ENCODE measurements at regions not wholly inside any gene's neighbourhood (a gene's known extent, or its start where the extent isn't known, plus 50 kb on each side); places are given as distances from the start of the nearest gene placed in this dataset.

GRCh38 chr11:112778091-112778876 lies 182.9 kb upstream of the NCAM1 start:
- no peaks in the 10 kb centered on the region for H3K36me3 ChIP-seq (ENCODE audit: insufficient read depth, low read length)
- no peaks in the 10 kb centered on the region for H3K9me3 ChIP-seq (ENCODE audit: low read length)

DNA sequence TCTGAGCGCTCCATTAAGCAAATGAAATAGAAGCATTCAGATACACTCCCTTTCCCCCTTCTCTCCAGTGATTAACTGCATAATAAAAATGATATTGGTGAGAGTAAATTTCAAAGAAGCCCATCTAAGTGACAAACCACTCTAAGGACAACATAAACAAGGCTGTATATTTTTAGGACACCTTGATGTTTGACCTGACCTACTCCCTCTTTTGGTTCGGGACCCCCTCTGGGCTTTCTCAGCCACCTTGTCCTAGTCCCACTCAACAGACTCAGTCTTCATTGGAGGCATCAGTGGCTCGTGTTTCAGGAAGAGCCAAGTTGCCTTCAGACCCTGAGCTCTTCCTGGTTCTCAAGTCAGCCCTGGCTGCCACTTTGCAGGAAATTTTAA lies 182.3 kb upstream of the NCAM1 start:
- Histone ChIP-seq H3K9me3 (ENCODE audit: low read length) (no peaks in the 10 kb centered on the region), H3K9me2 (replicated peaks; ENCODE audit: insufficient read depth, low read length) (no peaks in the 10 kb centered on the region), H4K20me1 (ENCODE audit: insufficient read depth, low read depth, low read length) (no peaks in the 10 kb centered on the region), H3K4me2 (ENCODE audit: low read depth, low read length, poor library complexity, severe bottlenecking) (no peak overlapping the region), H2AFZ (ENCODE audit: low read length) (no peak overlapping the region), H3K79me2 (ENCODE audit: low read length) (no peaks in the 10 kb centered on the region), H3K9ac (ENCODE audit: low read length) (no peak overlapping the region), H3K4me1 (ENCODE audit: low read length) (no peaks in the 10 kb centered on the region), H3K4me3 (ENCODE audit: low read length) (no peak overlapping the region), H3K27ac (ENCODE audit: low read length) (no peak overlapping the region), H3K36me3 (ENCODE audit: insufficient read depth, low read length) (no peaks in the 10 kb centered on the region), H3K27me3 (ENCODE audit: low read length) (no peaks in the 10 kb centered on the region)
- DNase-seq, result no peak

More at GRCh38 chr11:112778091-112778876, 182.9 kb upstream of the NCAM1 start:
- H3K4me2 ChIP-seq (ENCODE audit: low read depth, low read length, poor library complexity, severe bottlenecking), result no peak overlapping the region
- H3K9me2 ChIP-seq (replicated peaks; ENCODE audit: insufficient read depth, low read length), result no peaks in the 10 kb centered on the region
- no peak overlapping the region for H3K4me3 ChIP-seq (ENCODE audit: low read length)
- H2AFZ ChIP-seq (ENCODE audit: low read length), result no peak overlapping the region
- no peak overlapping the region for H3K27ac ChIP-seq (ENCODE audit: low read length)
- no peaks in the 10 kb centered on the region for H3K79me2 ChIP-seq (ENCODE audit: low read length)
- H3K4me1 ChIP-seq (ENCODE audit: low read length), result no peaks in the 10 kb centered on the region
- DNase-seq, result no peak
- no peak overlapping the region for H3K9ac ChIP-seq (ENCODE audit: low read length)
- no peaks in the 10 kb centered on the region for H3K27me3 ChIP-seq (ENCODE audit: low read length)
- no peaks in the 10 kb centered on the region for H4K20me1 ChIP-seq (ENCODE audit: insufficient read depth, low read depth, low read length)

DNA sequence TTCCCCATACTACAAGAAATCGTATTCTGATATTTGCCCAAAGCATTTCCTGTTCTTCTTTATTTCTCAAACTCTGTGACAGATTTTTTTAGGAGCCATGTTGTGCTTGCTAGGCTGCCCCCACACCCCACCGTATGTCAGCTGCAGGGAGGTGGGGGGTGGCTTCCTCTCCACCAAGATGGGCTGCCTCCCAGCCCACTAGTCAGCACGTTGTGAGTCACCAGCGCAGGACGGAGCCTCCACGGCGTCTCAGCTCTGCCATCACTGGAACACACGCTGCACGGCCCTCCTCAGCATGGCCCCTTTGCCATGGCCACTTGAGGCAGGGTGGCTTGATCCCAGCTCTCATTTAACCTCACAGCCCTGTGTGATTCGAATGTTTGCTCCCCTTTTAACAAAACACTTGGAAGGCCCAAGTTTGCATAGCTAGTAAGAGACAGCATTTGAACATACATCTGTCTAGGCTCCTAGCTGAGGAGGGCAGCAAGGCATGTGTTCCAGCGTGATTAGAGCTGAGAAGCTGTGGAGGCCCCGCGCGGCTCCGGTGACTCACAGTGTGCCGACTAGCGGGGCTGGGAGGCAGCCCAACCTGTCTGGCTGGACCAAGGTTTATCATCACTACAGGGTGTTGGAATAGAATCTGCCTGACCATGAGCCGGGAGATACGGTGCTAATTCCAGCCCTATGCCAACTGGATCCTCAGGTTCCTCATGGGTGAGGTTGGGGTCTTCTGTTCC lies 180.7 kb upstream of the NCAM1 start:
- no peaks in the 10 kb centered on the region for H3K4me1 ChIP-seq (ENCODE audit: low read length)
- no peaks in the 10 kb centered on the region for H3K9me2 ChIP-seq (replicated peaks; ENCODE audit: insufficient read depth, low read length)
- no peak for DNase-seq
- no peak overlapping the region for H2AFZ ChIP-seq (ENCODE audit: low read length)
- H4K20me1 ChIP-seq (ENCODE audit: insufficient read depth, low read depth, low read length), result no peaks in the 10 kb centered on the region
- H3K27me3 ChIP-seq (ENCODE audit: low read length), result no peaks in the 10 kb centered on the region
- H3K79me2 ChIP-seq (ENCODE audit: low read length), result no peaks in the 10 kb centered on the region
- no peak overlapping the region for H3K4me2 ChIP-seq (ENCODE audit: low read depth, low read length, poor library complexity, severe bottlenecking)
- H3K9ac ChIP-seq (ENCODE audit: low read length), result no peak overlapping the region
- H3K27ac ChIP-seq (ENCODE audit: low read length), result no peak overlapping the region
- H3K36me3 ChIP-seq (ENCODE audit: insufficient read depth, low read length), result no peaks in the 10 kb centered on the region
- H3K9me3 ChIP-seq (ENCODE audit: low read length), result no peaks in the 10 kb centered on the region
- H3K4me3 ChIP-seq (ENCODE audit: low read length), result no peak overlapping the region

DNA sequence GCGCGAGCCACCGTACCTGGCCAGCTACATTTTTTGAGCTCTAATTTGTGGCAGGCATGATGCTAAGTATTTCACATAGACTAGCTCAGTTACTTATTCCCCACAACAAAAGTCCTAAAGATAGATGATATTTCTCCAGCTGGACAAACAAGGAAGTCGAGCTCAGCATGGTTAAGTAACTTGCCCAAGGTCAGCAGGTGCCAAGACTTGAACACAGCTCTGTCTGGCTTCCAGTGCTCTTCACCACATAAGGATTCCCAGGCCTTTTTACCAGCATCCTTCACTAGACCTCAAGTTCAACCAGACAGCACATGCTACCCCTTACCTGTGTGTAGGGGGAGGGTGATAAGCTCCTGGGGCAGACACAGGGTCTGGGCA lies 177.3 kb upstream of the NCAM1 start:
- H3K4me3 ChIP-seq (ENCODE audit: low read length), result no peak overlapping the region
- no peaks in the 10 kb centered on the region for H3K36me3 ChIP-seq (ENCODE audit: insufficient read depth, low read length)
- H2AFZ ChIP-seq (ENCODE audit: low read length), result no peak overlapping the region
- no peaks in the 10 kb centered on the region for H3K9me2 ChIP-seq (replicated peaks; ENCODE audit: insufficient read depth, low read length)
- no peak overlapping the region for H3K27ac ChIP-seq (ENCODE audit: low read length)
- no peaks in the 10 kb centered on the region for H3K27me3 ChIP-seq (ENCODE audit: low read length)
- no peaks in the 10 kb centered on the region for H3K79me2 ChIP-seq (ENCODE audit: low read length)
- no peak for DNase-seq
- H3K9me3 ChIP-seq (ENCODE audit: low read length), result no peaks in the 10 kb centered on the region
- no peaks in the 10 kb centered on the region for H4K20me1 ChIP-seq (ENCODE audit: insufficient read depth, low read depth, low read length)
- H3K4me2 ChIP-seq (ENCODE audit: low read depth, low read length, poor library complexity, severe bottlenecking), result no peak overlapping the region
- no peak overlapping the region for H3K9ac ChIP-seq (ENCODE audit: low read length)
- H3K4me1 ChIP-seq (ENCODE audit: low read length), result no peaks in the 10 kb centered on the region

- no peaks in the 10 kb centered on the region for H3K4me1 ChIP-seq (ENCODE audit: low read length)
- no peak overlapping the region for H3K27ac ChIP-seq (ENCODE audit: low read length)
- no peaks in the 10 kb centered on the region for H3K9me2 ChIP-seq (replicated peaks; ENCODE audit: insufficient read depth, low read length)
- H4K20me1 ChIP-seq (ENCODE audit: insufficient read depth, low read depth, low read length), result no peaks in the 10 kb centered on the region
- no peaks in the 10 kb centered on the region for H3K79me2 ChIP-seq (ENCODE audit: low read length)
- no peaks in the 10 kb centered on the region for H3K9me3 ChIP-seq (ENCODE audit: low read length)
- H3K4me3 ChIP-seq (ENCODE audit: low read length), result no peak overlapping the region
- no peak for DNase-seq
- H3K36me3 ChIP-seq (ENCODE audit: insufficient read depth, low read length), result no peaks in the 10 kb centered on the region
- no peak overlapping the region for H3K9ac ChIP-seq (ENCODE audit: low read length)
- no peak overlapping the region for H2AFZ ChIP-seq (ENCODE audit: low read length)
- H3K4me2 ChIP-seq (ENCODE audit: low read depth, low read length, poor library complexity, severe bottlenecking), result no peak overlapping the region
- H3K27me3 ChIP-seq (ENCODE audit: low read length), result no peaks in the 10 kb centered on the region
Measured at GRCh38 chr11:112784323-112785073, 176.7 kb upstream of the NCAM1 start.

DNA sequence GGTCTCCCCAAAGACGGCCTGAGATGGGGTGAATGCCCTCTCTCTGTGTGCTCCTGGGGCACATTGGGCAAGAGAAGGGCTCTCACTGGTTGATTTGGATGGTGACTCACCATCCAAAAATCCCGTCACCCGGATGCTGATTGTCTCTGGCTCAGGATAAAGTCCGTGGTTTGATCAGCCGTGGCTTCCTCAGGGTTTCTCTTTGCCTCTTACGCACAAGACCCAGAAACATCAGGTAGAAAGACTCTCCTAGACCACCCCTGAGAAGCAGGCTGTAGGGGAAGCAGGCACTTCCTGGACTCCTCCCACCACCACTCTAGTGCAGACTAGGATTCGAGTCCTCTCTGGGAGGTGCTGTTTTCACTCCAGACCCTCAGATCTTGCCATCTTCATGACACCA lies 176.1 kb upstream of the NCAM1 start:
- no peak overlapping the region for H3K27ac ChIP-seq (ENCODE audit: low read length)
- H3K79me2 ChIP-seq (ENCODE audit: low read length), result no peaks in the 10 kb centered on the region
- H3K4me1 ChIP-seq (ENCODE audit: low read length), result no peaks in the 10 kb centered on the region
- DNase-seq, result no peak
- H3K9ac ChIP-seq (ENCODE audit: low read length), result no peak overlapping the region
- H2AFZ ChIP-seq (ENCODE audit: low read length), result no peak overlapping the region
- H3K9me3 ChIP-seq (ENCODE audit: low read length), result no peaks in the 10 kb centered on the region
- no peaks in the 10 kb centered on the region for H3K9me2 ChIP-seq (replicated peaks; ENCODE audit: insufficient read depth, low read length)
- no peaks in the 10 kb centered on the region for H3K36me3 ChIP-seq (ENCODE audit: insufficient read depth, low read length)
- no peak overlapping the region for H3K4me3 ChIP-seq (ENCODE audit: low read length)
- H4K20me1 ChIP-seq (ENCODE audit: insufficient read depth, low read depth, low read length), result no peaks in the 10 kb centered on the region
- no peaks in the 10 kb centered on the region for H3K27me3 ChIP-seq (ENCODE audit: low read length)
- no peak overlapping the region for H3K4me2 ChIP-seq (ENCODE audit: low read depth, low read length, poor library complexity, severe bottlenecking)

DNA sequence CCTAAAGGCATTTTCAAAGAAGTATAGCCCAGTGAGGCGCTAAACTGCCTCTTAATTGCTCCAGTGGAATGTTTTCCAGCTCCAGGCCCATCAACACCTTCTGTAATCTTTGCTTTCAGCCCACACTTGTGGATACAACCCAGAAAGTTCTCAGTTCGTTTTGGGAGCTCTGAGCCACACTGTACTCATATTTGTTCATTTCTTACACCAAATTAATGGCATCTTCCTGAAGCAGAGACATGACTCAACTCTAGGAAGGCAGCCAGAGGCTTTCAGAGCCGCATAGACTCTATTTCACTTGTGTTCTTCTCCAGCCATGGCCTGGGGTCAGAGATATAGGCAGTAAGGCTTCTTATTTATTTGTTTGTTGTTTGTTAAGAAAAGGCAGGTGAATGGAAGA lies 175.5 kb upstream of the NCAM1 start:
- Histone ChIP-seq H3K9ac (ENCODE audit: low read length) (no peak overlapping the region), H4K20me1 (ENCODE audit: insufficient read depth, low read depth, low read length) (no peaks in the 10 kb centered on the region), H3K79me2 (ENCODE audit: low read length) (no peaks in the 10 kb centered on the region), H3K4me1 (ENCODE audit: low read length) (no peaks in the 10 kb centered on the region), H3K4me3 (ENCODE audit: low read length) (no peak overlapping the region), H3K9me3 (ENCODE audit: low read length) (no peaks in the 10 kb centered on the region), H3K27me3 (ENCODE audit: low read length) (no peaks in the 10 kb centered on the region), H3K36me3 (ENCODE audit: insufficient read depth, low read length) (no peaks in the 10 kb centered on the region), H2AFZ (ENCODE audit: low read length) (no peak overlapping the region), H3K4me2 (ENCODE audit: low read depth, low read length, poor library complexity, severe bottlenecking) (no peak overlapping the region), H3K27ac (ENCODE audit: low read length) (no peak overlapping the region), H3K9me2 (replicated peaks; ENCODE audit: insufficient read depth, low read length) (no peaks in the 10 kb centered on the region)
- DNase-seq, result no peak

GRCh38 chr11:112786196-112786595 lies 175.0 kb upstream of the NCAM1 start:
- Histone ChIP-seq H2AFZ (ENCODE audit: low read length) (no peak overlapping the region), H3K4me2 (ENCODE audit: low read depth, low read length, poor library complexity, severe bottlenecking) (no peak overlapping the region), H3K4me3 (ENCODE audit: low read length) (no peak overlapping the region), H4K20me1 (ENCODE audit: insufficient read depth, low read depth, low read length) (no peaks in the 10 kb centered on the region), H3K4me1 (ENCODE audit: low read length) (no peaks in the 10 kb centered on the region), H3K9ac (ENCODE audit: low read length) (no peak overlapping the region), H3K27ac (ENCODE audit: low read length) (no peak overlapping the region), H3K79me2 (ENCODE audit: low read length) (no peaks in the 10 kb centered on the region), H3K9me3 (ENCODE audit: low read length) (no peaks in the 10 kb centered on the region), H3K9me2 (replicated peaks; ENCODE audit: insufficient read depth, low read length) (no peaks in the 10 kb centered on the region), H3K27me3 (ENCODE audit: low read length) (no peaks in the 10 kb centered on the region), H3K36me3 (ENCODE audit: insufficient read depth, low read length) (no peaks in the 10 kb centered on the region)
- DNase-seq, result no peak

All from Karpas-422 (cell line).